Kidney (tissue), 13 donors: ENCODE measurements at regions not wholly inside any gene's neighbourhood (a gene's known extent, or its start where the extent isn't known, plus 50 kb on each side); places are given as distances from the start of the nearest gene placed in this dataset.

Source experiments
- DNase-seq, 5 donors: peaks; one replicate each; pipeline ENCODE4 v3.0.0-alpha.2; 2013 to 2020
- FAIRE-seq: peaks from 2 replicates; lab custom pipeline; 2012; peaks lifted over from hg19 to GRCh38; lab: Jason Lieb, UNC
- H3K27ac ChIP-seq, 2 donors: one replicate each; pipeline ENCODE4 v1.7.0; 2013; ENCODE audit warnings: low read depth in 2 of 2, low read length in 2 of 2, inconsistent platforms in 1 of 2
- H3K27me3 ChIP-seq: one replicate; pipeline ENCODE4 v1.7.1; 2013; ENCODE audit warnings: low read length, inconsistent platforms; ENCODE audit not compliant: control insufficient read depth, insufficient read depth
- H3K36me3 ChIP-seq, 3 donors: one replicate each; pipeline versions ENCODE4 v1.7.0 to v1.7.1; 2013; ENCODE audit warnings: low read length in 3 of 3, control low read depth in 1 of 3, inconsistent platforms in 1 of 3; ENCODE audit not compliant: insufficient read depth in 3 of 3, control insufficient read depth in 2 of 3
- H3K4me1 ChIP-seq, 3 donors: one replicate each; pipeline versions ENCODE4 v1.7.0 to v1.7.1; 2013; ENCODE audit warnings: low read length in 3 of 3, inconsistent platforms in 1 of 3, low read depth in 1 of 3; ENCODE audit not compliant: control insufficient read depth in 2 of 3, insufficient read depth in 2 of 3
- H3K4me3 ChIP-seq, 3 donors: one replicate each; pipeline versions ENCODE4 v1.7.0 to v1.8.1; 2013; ENCODE audit warnings: low read length in 3 of 3, control low read depth in 1 of 3, inconsistent platforms in 1 of 3
- H3K9ac ChIP-seq, 3 donors: one replicate each; pipeline versions ENCODE4 v1.7.0 to v1.7.1; 2013; ENCODE audit warnings: low read length in 3 of 3, control low read depth in 1 of 3, inconsistent platforms in 1 of 3
- H3K9me3 ChIP-seq, 3 donors: one replicate each; pipeline versions ENCODE4 v1.7.0 to v1.7.1; 2013; ENCODE audit warnings: low read length in 3 of 3, control low read depth in 1 of 3, inconsistent platforms in 1 of 3; ENCODE audit not compliant: control insufficient read depth in 2 of 3, insufficient read depth in 1 of 3
- intact Hi-C: fragments of 100-400 bp; cut with DNase I; formaldehyde crosslinking; loops from one replicate; pipeline ENCODE4 v1.11.1; 2022
- TF ChIP-seq, protein P1 (sequence below): IDR thresholded peaks from 3 replicates; pipeline ENCODE4 v1.5.1; 2012; ENCODE audit warnings: mild to moderate bottlenecking, moderate library complexity, borderline replicate concordance; ENCODE audit not compliant: insufficient read depth; ENCODE audit errors: extremely low read depth
- donor health status: control.
- donor health status: control.
- donor health status: control.
- donor health status: control.
- donor health status: control.
- donor health status: DM: yes; HTN: yes; CAD: no.
- donor health status: Normal renal cell carcinoma (clear cell type).

DNA sequence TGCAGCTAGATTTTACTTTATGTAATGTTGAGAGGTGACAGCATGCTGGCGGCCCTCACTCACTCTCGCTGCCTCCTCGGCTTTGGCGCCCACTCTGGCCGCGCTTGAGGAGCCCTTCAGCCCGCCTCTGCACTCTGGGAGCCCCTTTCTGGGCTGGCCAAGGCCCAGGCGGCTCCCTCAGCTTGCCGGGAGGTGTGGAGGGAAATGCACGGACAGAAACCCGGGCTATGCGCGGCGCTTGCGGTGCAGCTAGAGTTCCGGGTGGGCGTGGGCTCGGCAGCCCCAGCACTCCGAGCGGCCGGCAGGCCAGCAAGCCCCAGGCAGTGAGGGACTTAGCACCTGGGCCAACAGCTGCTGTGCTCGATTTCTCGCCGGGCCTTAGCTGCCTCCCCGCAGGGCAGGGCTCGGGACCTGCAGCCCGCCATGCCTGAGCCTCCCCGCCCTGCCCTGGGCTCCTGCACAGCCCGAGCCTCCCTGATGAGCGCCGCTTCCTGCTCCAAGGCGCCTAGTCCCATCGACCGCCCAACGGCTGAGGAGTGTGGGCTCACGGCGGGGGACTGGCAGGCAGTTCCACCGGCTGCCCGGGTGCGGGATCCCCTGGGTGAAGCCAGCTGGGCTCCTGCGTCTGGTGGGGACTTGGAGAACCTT lies 128.7 kb downstream of the GASK1B start:
- intact Hi-C loops: no loop called here
- H3K27me3 ChIP-seq: no peaks in the 10 kb centered on the region

DNA sequence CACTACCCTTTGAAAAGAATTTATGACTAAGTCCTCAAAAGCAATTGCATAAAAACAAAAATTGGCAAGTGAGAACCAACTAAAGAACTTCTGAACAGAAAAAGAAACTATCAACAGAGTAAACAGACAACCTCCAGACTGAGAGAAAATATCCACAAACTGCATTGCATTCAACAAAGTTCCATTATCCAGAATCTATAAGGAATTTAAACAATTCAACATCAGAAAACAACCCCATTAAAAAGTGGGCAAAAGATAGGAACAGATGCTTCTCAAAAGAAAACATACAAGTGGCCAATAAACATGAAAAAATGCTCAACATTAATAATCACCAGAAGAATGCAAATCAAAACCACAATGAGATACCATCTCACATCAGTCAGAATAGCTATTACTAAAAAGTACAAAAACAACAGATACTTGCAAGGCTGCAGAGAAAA lies 130.2 kb downstream of the GASK1B start:
- Histone ChIP-seq H3K4me3 (no peak overlapping the region), H3K27me3 (no peaks in the 10 kb centered on the region), H3K9ac (no peak overlapping the region), H3K27ac (no peak overlapping the region), H3K9me3 (peaks cover 0 to 5% (median 0%) of the 10 kb centered on the region in 3 donors), H3K36me3 (no peaks in the 10 kb centered on the region), H3K4me1 (no peaks in the 10 kb centered on the region)
- TF ChIP-seq, protein P1, sequence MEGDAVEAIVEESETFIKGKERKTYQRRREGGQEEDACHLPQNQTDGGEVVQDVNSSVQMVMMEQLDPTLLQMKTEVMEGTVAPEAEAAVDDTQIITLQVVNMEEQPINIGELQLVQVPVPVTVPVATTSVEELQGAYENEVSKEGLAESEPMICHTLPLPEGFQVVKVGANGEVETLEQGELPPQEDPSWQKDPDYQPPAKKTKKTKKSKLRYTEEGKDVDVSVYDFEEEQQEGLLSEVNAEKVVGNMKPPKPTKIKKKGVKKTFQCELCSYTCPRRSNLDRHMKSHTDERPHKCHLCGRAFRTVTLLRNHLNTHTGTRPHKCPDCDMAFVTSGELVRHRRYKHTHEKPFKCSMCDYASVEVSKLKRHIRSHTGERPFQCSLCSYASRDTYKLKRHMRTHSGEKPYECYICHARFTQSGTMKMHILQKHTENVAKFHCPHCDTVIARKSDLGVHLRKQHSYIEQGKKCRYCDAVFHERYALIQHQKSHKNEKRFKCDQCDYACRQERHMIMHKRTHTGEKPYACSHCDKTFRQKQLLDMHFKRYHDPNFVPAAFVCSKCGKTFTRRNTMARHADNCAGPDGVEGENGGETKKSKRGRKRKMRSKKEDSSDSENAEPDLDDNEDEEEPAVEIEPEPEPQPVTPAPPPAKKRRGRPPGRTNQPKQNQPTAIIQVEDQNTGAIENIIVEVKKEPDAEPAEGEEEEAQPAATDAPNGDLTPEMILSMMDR: no peak
- DNase-seq: no peak
- no peak for FAIRE-seq
- intact Hi-C loops: no loop called here

More for the DNA sequence above, 128.7 kb downstream of the GASK1B start:
- Histone ChIP-seq H3K4me3 (no peak overlapping the region), H3K36me3 (no peaks in the 10 kb centered on the region), H3K4me1 (no peaks in the 10 kb centered on the region), H3K9me3 (peaks cover 0 to 4% (median 0%) of the 10 kb centered on the region in 3 donors), H3K27ac (no peak overlapping the region), H3K9ac (no peak overlapping the region)
- FAIRE-seq: no peak
- TF ChIP-seq, protein P1: no peak
- DNase-seq: peak in 1 of 5 donors; percentile 53

DNA sequence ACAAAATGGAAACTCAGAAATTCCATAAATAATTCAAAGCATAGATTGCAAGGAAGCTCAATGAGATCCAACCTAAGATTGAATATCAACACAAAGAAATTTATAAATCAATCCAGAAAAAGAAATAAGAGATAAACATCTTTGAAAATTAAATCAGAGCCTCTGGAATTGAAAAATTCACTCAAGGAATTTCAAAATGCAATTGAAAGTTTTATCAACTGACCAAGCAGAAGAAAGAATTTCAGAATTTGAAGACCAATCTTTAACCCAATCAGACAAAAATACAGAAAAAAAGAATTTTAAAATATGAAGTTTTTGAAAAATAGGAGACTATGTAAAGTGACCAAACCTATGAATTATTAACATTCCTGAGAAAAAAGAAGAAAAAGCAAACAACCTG lies 134.1 kb downstream of the GASK1B start:
- H3K27ac ChIP-seq: no peak overlapping the region
- TF ChIP-seq, protein P1: no peak
- DNase-seq (no peak), FAIRE-seq (no peak)
- H3K9me3 ChIP-seq: peaks cover 0 to 5% (median 0%) of the 10 kb centered on the region in 3 donors
- no peaks in the 10 kb centered on the region for H3K36me3 ChIP-seq
- H3K27me3 ChIP-seq: no peaks in the 10 kb centered on the region
- intact Hi-C loops: no loop called here
- no peaks in the 10 kb centered on the region for H3K4me1 ChIP-seq
- H3K9ac ChIP-seq: no peak overlapping the region
- no peak overlapping the region for H3K4me3 ChIP-seq
